GM21717 (cell line): ENCODE measurements at regions not wholly inside any gene's neighbourhood (a gene's known extent, or its start where the extent isn't known, plus 50 kb on each side); places are given as distances from the start of the nearest gene placed in this dataset.
"Not testable (repeated sequence)": the region's sequence is repeated elsewhere in the genome, so short reads cannot be mapped to it uniquely, and the experiment has no call there.

Experiments used
- ATAC-seq: cut with Tn5 transposase; IDR thresholded peaks from one replicate; pipeline ENCODE4 v1.9.1; 2021; ENCODE audit warnings: mild to moderate bottlenecking, moderate library complexity; ENCODE audit not compliant: unreplicated experiment

DNA sequence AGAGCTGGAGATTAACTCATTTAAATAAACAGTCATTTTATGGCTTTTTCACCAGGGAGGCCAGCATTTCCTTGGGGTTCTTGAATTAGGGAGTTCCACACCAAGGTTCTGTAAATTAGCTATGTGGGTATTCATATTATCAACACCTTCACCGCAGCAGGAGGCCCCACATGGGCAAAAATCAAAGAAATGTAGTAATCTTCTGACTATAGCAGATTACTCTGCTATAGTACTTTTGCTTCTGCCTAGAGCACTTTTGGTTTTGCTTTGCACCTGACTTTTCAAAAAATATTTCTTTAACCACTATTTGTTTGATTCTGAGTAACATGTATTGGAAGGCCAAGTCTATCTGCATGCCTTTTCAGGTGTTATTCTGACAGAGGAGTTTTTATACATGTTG lies 108.6 kb upstream of the POMZP3 start:
- not testable (repeated sequence) for ATAC-seq

DNA sequence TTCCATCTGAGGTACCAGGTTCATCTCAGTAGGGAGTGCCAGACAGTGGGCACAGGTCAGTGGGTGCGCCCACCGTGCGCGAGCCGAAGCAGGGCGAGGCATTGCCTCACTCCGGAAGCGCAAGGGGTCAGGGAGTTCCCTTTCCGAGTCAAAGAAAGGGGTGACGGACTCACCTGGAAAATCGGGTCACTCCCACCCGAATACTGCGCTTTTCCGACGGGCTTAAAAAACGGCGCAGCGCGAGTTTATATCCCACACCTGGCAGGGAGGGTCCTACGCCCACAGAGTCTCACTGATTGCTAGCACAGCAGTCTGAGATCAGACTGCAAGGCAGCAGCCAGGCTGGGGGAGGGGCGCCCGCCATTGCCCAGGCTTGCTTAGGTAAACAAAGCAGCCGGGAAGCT lies 101.5 kb upstream of the POMZP3 start:
- not testable (repeated sequence) for ATAC-seq

DNA sequence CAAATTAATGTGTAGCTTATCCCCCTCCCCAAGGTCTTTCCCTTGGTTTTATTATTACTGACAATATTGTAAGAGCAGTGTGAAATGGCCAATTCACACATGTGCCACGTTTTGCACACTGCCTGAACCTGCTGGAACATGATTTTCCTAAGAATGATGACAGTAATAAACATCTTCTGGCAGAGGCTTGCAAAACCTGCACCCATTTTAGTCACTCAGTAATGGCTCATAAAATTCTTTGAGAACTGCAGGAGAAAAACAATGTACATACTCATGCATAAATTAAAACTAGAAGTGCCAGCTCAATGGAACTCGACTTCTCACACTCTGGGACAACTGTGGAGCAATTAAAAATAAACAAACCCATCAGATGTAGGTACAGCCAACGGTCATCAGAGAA lies 96.8 kb upstream of the POMZP3 start:
- not testable (repeated sequence) for ATAC-seq

DNA sequence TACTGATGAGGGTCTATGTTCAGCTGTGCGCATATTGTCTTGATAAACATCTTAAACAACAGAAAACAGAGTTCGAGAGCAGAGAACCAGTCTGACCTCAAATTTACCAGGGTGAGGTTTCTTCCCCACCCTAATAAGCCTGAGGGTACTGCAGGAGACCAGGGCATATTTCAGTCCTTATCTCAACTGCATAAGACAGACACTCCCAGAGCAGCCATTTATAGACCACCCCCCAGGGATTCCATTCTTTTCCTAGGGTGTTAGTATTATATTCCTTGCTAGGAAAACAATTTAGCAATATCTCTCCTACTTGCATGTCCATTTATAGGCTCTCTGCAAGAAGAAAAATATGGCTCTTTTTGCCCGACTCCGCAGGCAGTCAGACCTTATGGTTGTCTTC lies 89.5 kb upstream of the POMZP3 start:
- not testable (repeated sequence) for ATAC-seq

DNA sequence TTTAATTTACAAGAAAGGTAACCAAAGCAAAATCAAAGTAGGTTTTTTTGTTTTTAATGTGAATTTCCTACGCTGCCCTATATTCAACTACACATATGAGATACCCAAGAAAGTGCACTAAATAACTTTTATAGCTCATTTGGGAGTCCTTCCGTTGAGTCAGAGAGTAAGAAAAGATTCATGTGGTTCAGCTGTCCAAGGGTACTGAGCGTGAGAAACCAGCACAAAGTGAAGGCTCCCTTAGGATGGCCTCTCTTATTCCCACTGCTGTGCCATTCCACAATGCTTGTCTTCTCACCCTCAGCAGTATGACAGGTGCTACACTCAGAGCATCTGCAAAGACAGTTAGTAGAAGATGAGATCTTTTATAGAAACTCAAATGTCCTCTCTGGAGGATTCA lies 85.8 kb upstream of the POMZP3 start:
- ATAC-seq: not testable (repeated sequence)

DNA sequence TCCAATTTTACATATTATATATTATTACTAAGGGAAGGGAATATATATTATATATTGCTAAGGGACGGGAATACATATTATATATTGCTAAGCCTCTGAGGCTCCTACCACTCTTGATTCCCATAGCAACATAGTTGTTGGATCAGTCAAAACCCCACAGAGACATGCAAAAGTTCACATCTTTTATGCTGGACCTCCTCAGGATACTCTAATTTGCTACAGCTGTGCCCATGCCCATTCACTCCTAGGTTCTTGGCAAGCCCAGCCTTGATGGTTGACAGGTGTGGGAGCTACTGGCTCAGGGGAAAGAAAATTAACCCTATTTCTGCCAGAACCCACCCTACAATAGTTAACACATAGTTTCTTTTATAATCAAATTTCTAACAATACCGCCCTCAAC lies 84.6 kb upstream of the POMZP3 start:
- ATAC-seq: not testable (repeated sequence)

DNA sequence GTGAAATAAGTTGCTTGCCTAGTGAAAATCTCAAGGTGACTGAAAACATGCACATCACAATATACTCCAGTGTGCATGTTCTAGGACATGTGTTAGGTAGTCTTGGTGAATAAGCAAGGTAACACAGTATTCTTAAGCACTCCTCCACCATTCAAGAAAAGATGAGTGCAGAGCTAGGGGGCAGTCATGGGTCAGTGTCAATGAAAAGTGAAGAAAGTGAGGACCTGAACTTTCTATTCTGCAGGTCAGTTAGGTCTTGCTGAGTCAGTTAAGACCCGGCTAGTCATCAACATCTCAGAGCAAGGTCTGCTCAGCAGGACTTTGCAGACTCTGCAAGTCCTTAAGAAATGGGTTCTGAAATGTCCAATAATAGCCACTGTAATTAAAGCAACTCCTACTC lies 82.6 kb upstream of the POMZP3 start:
- not testable (repeated sequence) for ATAC-seq

DNA sequence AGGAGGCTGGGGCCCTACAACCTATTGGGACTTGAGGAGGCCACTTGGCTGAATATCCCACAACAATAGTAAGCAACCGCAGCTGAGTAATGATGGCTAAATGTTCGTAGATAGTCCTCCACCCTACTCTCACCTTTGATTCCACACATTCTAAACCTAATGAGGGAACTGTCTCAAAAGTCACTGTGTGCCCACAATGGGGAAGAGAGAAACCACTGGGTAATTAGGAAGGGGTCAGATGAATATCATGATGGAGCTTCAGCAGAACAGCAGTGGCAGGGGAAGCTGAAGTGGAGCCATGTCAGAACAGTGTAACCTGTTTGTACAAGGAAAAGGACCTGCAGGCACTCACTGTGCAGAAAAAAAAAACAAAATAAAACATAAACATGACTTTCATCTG lies 81.4 kb upstream of the POMZP3 start:
- not testable (repeated sequence) for ATAC-seq

DNA sequence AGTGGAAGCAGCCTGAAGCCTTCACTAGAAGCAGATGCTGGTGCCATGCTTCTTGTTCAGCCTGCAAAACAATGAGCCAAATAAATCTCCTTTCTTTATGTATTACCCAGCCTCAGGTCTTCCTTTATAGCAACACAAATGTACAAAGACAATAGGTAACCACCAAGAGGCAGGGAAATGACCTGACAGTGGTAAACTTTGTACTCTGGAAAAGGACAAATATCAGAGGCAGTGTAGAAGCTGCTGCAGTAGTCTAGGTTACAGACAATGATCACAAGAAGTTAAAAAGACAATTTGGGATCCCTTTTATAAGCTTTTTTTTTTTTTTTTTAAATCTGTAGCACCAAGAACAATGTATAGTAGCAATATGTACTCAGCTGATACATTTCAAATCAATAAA lies 76.7 kb upstream of the POMZP3 start:
- not testable (repeated sequence) for ATAC-seq

DNA sequence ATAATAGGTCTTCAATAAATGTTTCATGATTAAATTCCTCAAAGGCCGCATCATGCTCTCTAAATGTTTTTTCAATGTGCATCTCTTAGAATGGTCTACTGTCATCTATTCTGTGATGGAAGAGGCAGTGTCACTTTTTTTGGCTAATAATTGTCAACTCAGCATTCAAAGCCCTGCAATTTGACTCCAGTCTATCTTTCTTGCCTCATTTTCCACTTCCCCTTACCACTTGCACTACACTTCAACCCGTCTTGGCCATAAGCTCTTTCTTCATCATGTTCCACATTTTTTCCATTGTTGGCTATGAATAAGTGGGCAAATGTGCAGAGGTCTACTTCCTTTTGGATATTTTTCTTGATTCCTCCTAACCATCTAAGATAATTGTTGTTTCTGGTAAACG lies 59.2 kb upstream of the POMZP3 start:
- ATAC-seq: not testable (repeated sequence)

DNA sequence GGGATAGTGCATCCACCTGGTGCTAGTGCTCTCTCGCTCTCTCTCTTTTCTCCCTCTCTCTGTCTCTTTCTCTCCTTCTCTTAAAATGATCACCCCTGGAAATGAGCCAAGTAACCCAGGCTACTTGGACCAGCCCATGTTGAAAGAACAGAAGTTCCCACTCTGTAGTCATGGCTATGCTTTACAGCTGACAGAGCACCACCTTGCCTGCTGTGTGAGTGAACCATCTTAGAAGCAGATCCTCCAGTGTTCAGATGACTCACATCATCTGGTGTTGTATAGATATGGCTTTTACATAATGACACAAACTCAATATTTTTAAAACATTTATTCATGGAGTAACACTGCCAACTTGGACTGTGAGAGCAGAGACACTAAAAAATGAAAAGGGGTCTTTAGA lies 57.7 kb upstream of the POMZP3 start:
- ATAC-seq: not testable (repeated sequence)

DNA sequence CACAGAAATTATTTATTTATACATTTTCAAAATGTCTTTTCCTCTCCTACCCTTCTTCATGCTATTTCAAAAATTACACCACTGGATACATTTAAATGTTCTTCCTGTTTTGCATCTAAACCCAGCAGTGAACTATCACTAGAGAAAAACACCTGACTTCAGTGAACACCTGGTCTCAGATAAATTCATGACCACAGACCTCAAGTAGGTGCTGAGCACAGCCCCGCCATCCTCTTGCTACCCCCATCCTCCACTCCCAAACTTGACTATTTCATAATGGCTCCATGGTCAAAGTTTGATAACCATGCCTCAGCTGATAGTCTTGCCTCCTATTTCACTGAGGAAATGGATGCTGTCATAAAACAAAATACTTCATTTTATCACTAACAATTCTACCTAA lies 56.6 kb upstream of the POMZP3 start:
- ATAC-seq: not testable (repeated sequence)

DNA sequence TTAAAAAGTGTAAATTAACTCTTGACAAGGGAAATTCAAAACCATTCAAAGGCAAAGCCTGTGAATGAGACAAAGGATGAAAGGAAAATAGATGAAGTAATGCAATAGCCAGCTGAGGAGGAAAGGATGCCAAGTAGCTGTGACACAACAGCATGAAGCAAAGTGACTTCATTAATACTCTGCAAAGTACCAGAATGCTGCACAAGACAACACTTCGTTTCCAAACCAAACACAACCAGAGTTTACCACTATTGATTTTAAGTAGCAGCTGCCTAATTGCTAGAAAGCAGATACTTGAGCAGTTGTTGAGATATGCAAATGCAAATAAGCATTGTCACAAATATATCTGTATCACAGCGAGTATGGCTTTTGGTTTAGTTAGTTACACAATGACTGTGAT lies 54.7 kb upstream of the POMZP3 start:
- not testable (repeated sequence) for ATAC-seq

DNA sequence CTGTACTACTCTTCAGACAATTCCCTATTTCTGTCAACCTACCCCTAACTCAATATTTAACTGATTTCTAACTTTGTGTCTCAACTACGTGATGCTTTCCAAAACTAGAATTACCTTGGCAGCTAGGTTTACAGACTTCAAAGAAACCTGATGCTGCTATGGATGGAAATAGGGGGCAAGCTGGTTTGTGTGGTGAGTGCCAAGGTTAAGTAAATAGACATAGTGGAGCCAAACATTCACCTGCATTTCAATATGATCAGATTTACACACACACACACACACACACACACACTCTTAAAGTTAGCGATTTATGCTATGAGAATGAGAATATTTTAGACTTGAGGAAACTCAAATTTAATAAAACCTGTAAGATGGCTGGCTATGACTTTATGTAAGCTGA lies 52.1 kb upstream of the POMZP3 start:
- ATAC-seq: not testable (repeated sequence)

DNA sequence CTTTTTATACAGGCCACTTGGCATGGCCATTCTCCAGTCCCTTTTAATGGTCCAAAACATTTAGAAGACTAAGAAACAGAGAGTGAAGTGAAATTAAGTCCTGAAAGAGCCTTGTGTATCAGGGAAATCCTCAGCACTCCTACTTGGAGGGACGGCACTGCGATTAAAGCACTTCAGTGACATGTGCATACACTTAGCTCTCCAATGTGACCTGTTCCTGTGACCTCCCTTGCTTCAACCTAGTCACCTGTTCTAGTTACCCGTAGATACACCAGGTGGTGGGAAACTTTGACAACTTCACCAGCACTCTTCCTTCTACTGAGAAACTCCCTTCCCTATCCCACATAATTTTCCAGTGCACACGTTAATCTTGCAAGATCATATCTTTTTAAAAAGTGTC lies 51.4 kb upstream of the POMZP3 start:
- ATAC-seq: not testable (repeated sequence)

DNA sequence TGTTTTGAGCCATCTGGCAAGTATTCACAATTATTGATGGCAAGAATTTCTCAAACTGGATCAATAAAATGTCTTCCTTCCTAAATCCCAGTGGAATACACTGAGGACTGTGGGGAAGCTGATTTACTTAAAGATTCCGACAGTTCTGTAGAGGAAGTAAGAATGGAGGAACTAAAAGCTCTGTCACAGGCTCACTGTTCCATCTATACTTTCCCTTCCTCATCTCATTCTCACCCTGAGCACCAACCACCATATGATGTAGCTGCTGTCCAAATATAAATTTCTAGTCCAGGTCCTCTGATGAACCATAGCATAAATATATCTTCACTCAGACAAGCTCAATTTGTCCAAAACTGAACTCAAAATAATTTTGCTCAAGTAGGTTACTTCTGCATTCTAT lies 49.8 kb upstream of the POMZP3 start:
- ATAC-seq: not testable (repeated sequence)
